Fibroblast of skin of left biceps (primary cell): ENCODE measurements at regions not wholly inside any gene's neighbourhood (a gene's known extent, or its start where the extent isn't known, plus 50 kb on each side); places are given as distances from the start of the nearest gene placed in this dataset.

ENCODE experiments used
- DNase-seq, 2 experiments: peaks; one replicate each; pipeline ENCODE4 v3.0.0-alpha.2; 2013; ENCODE audit warnings: low read depth in 2 of 2

GRCh38 chr5:109532773-109533364 lies 123.1 kb upstream of the PJA2 start:
- DNase-seq, result no peak

- no peak for DNase-seq
Observed at GRCh38 chr5:109531262-109531661, 121.5 kb upstream of the PJA2 start.

- no peak for DNase-seq
Observed at GRCh38 chr5:109529987-109530386, 120.2 kb upstream of the PJA2 start.

- DNase-seq, result peak; percentile 6 to 8
Observed at GRCh38 chr5:109529520-109529919, 119.7 kb upstream of the PJA2 start.

- no peak for DNase-seq
Observed at GRCh38 chr5:109524555-109524954, 114.8 kb upstream of the PJA2 start.

GRCh38 chr5:109524026-109524425 lies 114.3 kb upstream of the PJA2 start:
- DNase-seq, result no peak

- no peak for DNase-seq
Observed at GRCh38 chr5:109522404-109522803, 112.6 kb upstream of the PJA2 start.

GRCh38 chr5:109519416-109519815 lies 109.6 kb upstream of the PJA2 start:
- no peak for DNase-seq

GRCh38 chr5:109516390-109516789 lies 106.6 kb upstream of the PJA2 start:
- DNase-seq, result no peak

GRCh38 chr5:109511980-109512734 lies 102.4 kb upstream of the PJA2 start:
- DNase-seq, result no peak

- DNase-seq, result no peak
Observed at GRCh38 chr5:109506556-109506955, 96.8 kb upstream of the PJA2 start.

- no peak for DNase-seq
Observed at GRCh38 chr5:109496112-109496511, 86.3 kb upstream of the PJA2 start.

GRCh38 chr5:109487753-109488420 lies 78.1 kb upstream of the PJA2 start:
- no peak for DNase-seq

- DNase-seq, result no peak
Observed at GRCh38 chr5:109486200-109486804, 76.5 kb upstream of the PJA2 start.

- DNase-seq, result no peak
Observed at GRCh38 chr5:109485030-109485429, 75.3 kb upstream of the PJA2 start.

- DNase-seq, result no peak
Observed at GRCh38 chr5:109484597-109484996, 74.8 kb upstream of the PJA2 start.

- DNase-seq, result no peak
Observed at GRCh38 chr5:109483395-109483971, 73.7 kb upstream of the PJA2 start.

GRCh38 chr5:109482748-109483147 lies 73.0 kb upstream of the PJA2 start:
- no peak for DNase-seq

- no peak for DNase-seq
Observed at GRCh38 chr5:109479260-109479860, 69.6 kb upstream of the PJA2 start.

GRCh38 chr5:109478830-109479229 lies 69.1 kb upstream of the PJA2 start:
- no peak for DNase-seq

- no peak for DNase-seq
Observed at GRCh38 chr5:109476292-109476691, 66.5 kb upstream of the PJA2 start.
